Hippocampal formation (tissue), 2 donors: ENCODE measurements at regions not wholly inside any gene's neighbourhood (a gene's known extent, or its start where the extent isn't known, plus 50 kb on each side); places are given as distances from the start of the nearest gene placed in this dataset.
A peak's percentile ranks its signal among the peaks of the same experiment; 100 is the strongest.
"Not testable (repeated sequence)": the region's sequence is repeated elsewhere in the genome, so short reads cannot be mapped to it uniquely, and the experiment has no call there.

ENCODE experiments used
- DNase-seq, 2 donors: peaks; one replicate each; lab custom pipeline; 2025; lab: John Stamatoyannopoulos, UW

DNA sequence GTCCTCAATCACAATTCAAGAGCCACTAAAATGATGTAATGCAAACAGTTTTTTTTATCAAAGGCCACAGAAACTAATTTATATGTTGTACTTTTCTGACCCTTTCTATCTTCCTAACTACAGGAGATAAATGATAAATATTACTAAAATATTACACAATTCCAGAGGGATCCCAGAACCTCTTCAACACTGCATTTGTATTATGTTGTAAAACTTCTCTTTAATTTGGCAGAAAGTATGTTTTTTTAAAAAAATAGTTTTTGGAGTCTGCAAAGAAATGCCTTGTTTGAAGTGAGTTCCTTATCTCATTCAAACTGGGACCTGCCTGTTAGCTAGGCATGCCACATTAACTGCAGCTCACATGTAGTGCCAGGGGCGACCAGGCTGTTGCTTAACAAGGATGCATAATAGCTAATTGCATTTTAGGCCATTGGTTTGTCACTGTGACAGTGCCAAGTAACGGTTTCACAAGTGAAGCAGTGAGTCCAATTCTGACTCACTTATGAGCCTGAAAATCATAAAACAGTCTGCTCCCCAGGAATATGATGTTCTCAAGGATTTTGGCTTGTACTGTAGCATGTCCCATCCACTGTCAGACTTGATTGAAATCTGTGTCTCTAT lies 266.9 kb downstream of the KTN1 start:
- peak in 1 of 2 donors; percentile 5 for DNase-seq

- no peak for DNase-seq
Observed at GRCh38 chr14:55847766-55848165, 267.8 kb downstream of the KTN1 start.

DNA sequence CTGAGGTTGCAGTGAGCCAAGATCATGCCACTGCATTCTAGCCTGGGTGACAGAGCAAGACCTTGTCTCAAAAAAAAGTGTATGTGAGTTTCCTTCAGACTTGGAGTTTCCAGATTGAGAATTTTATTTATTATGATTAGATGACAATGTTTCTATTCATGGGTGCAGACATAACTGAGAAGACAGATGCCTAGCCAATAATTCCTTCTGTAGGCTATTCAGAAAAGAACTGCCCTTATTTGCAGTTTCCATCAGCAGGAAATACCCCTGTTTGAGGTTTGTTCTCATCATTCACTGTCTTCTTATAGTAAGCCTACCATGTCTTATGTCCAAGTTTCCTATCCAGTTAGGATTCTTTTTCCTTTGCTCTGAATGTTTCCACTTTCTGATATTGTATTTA lies 269.0 kb downstream of the KTN1 start:
- no peak for DNase-seq

DNA sequence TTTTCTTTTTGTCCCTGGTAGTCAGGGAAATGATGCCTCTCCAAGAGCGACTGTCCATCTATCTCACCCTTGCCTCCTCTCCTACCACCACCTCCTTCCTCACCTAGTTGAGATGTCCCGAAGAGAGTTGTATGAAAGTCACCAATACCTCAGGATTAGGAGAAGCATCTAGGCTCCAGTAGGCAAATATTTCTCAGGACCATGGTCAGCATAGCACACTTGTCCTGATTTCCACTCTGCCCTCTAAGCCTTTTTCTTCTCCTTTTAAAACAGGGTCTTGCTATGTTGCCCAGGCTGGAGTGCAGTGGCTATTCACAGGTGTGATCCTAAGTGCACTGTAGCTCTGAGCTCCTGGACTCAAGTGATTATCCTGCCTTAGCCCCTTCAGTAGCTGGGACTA lies 268.4 kb upstream of the PELI2 start:
- no peak for DNase-seq

DNA sequence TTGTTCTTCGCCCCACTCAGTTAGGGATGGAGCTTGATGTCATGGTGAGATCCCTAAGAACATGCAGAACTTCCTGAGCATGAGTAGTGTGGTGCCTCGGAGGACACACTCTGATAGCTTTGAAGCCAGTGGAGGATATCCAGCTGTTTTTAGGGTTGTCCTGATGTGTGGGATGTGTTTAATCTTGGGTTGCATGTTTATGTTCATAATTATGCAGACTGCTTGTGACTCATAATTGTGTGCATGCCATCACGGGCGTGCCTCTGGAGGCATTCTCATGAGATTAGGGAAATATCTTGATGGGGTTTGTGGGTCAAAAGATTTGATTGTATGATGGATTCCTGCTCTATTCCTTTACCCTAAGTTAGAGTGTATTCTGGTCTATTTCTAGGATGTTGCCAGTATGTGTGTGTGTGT lies 267.4 kb upstream of the PELI2 start:
- no peak for DNase-seq

- DNase-seq, result peak in 1 of 2 donors; percentile 38
Observed at GRCh38 chr14:55851301-55851700, 266.9 kb upstream of the PELI2 start.

DNA sequence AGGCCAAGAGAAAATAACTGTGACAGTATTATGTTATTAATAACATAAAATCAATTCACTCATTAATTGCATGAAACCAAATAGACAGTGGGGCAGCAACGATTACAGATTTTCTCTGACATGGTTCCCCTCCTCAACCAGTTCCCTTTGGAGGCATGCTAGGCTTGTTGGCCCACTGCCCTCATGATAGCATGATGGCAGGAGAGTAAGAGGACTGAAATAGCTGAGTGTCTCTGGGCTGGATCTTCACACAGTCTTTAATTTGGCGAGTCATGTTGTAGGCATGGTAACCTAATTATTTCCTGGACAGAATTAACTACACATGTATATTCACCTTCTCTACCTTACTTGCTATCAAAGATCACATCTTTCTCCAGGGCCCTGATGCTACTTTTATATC lies 266.2 kb upstream of the PELI2 start:
- no peak for DNase-seq

- DNase-seq, result no peak
Observed at GRCh38 chr14:55855751-55856150, 262.5 kb upstream of the PELI2 start.

DNA sequence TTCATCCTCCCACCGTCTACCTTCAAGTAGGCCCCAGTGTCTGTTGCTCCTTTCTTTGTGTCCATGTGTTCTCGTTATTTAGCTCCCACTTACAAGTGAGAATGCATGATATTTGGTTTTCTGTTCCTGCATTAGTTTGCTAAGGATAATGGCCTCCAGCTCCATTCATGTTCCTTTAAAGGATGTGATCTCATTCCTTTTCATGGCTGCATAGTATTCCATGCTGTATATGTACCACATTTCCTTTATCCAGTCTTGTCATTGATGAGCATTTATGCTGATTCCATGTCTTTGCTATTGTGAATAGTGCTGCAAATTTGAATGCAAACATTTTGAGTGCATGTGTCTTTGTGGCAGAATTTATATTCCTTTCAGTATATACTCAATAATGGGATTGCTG lies 259.6 kb upstream of the PELI2 start:
- no peak for DNase-seq

GRCh38 chr14:55861561-55861960 lies 256.6 kb upstream of the PELI2 start:
- DNase-seq, result not testable (repeated sequence)

DNA sequence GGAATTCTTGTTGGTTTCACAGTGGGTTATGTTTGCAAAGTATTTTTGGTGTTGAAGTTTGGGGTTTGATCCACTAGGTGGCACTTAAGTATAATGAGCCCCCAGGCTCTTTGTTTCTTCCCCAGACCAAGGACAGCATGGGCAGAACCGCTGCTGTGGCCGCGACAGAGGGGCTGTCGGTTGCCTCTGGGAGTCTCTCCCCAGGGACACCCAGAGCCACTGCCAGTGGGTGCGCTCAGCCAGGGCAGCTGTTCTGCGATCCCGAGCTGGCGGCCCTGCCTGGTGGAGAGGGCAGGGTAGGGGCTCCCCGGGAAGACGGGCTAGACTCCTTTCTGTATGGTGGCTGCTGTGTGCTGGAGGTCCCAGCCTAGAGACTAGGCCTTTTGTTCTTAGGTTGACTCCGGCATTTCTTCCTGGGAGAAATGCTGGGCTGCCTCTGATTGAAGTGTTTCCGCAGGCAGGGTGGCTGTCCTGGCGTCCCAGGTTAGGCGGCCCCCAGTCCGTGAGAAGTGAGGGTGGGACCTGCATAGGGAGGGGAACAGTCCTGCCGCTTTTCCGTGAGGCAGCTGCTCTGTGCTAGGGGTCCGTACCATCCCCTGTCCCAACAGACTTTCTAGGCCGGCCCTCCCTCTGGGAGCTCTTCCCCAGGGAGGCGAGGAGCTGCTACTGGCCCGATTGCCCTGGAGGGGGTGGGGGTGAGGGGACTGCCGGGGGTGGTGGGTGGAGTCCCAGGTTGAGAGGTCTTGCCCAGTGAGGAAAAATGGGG lies 253.1 kb upstream of the PELI2 start:
- DNase-seq, result no peak

GRCh38 chr14:55867311-55867710 lies 250.9 kb upstream of the PELI2 start:
- no peak for DNase-seq

DNA sequence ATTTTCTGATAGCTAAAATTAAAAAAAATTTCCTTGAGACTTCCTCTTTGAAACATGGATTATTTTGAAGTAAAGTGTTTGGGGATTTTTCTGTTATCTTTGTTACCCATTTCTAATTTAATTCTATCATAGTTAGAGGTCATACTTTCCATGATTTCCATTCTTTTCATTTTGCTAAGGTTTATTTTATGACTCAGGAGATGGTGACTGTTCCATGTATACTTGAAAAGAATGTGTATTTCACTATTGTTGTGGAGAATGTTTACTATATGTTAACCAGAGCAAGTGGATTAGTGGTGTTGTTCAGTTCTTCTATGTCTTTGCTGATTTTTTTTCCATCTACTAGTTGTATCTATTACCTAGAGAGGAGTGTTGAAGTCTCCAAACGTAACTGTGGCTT lies 250.5 kb upstream of the PELI2 start:
- no peak for DNase-seq

DNA sequence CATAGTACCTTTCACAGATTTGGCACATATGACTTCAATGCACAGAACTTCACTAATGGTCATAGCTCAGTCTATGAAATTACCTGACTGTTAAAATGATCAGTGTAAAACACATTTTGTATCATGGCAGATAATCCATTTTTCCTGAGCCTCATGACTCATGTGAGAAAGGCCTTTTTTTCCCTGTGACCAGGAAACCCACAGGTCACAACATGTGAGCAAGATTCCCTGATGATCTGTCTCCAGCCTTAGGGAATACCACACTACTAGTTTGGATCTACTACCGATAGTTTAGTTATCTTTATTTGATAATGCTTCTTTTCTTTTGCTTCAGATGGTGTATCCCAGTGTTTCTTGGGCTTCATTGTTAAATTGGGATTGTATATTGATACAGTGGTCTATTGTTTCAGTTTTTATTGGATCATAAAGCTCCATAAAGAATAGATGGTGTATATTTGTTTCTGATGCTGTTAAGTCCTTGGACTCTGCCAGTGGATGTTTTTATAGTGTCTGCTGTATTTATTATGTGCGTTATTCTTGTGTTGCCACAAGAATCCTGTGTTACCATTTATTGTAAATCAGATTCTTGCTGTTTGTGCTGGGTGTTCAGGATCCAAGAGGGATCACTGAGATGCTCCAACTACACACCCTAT lies 248.7 kb upstream of the PELI2 start:
- no peak for DNase-seq

GRCh38 chr14:55873169-55873568 lies 245.0 kb upstream of the PELI2 start:
- no peak for DNase-seq

- DNase-seq, result peak in 1 of 2 donors; percentile 22
Observed at GRCh38 chr14:55874785-55875184, 243.4 kb upstream of the PELI2 start.

GRCh38 chr14:55877942-55878341 lies 240.3 kb upstream of the PELI2 start:
- DNase-seq, result no peak

- DNase-seq, result no peak
Observed at GRCh38 chr14:55881577-55882241, 236.5 kb upstream of the PELI2 start.

GRCh38 chr14:55884819-55885218 lies 233.4 kb upstream of the PELI2 start:
- peak in 1 of 2 donors; percentile 17 for DNase-seq

DNA sequence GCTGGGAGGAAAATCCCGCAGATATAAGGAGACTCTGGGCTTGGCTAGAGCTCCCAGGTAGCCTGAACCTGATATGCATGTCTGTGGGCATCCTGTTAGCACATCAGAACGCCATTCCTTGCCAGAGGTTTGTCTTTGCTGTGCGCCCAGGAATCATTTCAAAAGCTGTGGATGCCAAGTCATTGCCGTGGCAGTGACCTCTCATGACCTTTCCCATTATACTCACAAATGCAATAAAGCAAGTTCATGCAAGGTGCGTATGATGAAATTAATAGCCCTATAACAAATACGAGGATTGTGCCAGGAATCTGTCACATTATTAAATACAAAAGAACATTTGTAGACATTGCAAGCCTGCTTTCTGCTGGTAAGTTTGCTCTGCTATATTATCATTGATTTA lies 229.1 kb upstream of the PELI2 start:
- DNase-seq, result no peak

GRCh38 chr14:55891692-55892091 lies 226.5 kb upstream of the PELI2 start:
- no peak for DNase-seq

DNA sequence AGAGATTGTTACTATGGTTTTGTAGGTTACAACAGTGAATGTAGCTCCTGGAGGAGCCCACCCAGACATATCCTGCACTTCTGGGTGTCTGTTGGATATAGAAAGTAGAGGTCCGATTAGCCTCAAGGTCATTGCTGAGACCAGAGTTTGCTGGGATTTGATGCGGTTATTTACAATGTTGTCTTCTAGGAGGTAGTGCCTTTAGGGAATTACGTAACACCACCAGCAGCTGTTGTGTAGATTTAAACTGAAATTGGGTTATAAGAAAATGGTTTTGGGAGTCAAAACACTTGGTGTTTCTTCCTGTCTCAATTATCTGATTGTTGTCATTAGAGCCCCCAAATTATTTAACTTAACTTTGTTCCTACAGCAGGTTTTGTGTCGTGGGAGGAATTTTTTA lies 225.3 kb upstream of the PELI2 start:
- no peak for DNase-seq

- DNase-seq, result no peak
Observed at GRCh38 chr14:55893705-55894104, 224.5 kb upstream of the PELI2 start.
